Activated naive CD8-positive, alpha-beta T cell treated with anti-CD3 and anti-CD28 coated beads, Interleukin-2, amount 50 U/mL, for 16 hours (primary cell): ENCODE measurements at regions not wholly inside any gene's neighbourhood (a gene's known extent, or its start where the extent isn't known, plus 50 kb on each side); places are given as distances from the start of the nearest gene placed in this dataset.

ENCODE experiments used
- DNase-seq: peaks from one replicate; pipeline ENCODE4 v3.0.0-alpha.2; 2020; ENCODE audit warnings: low read depth, low spot score

GRCh38 chr6:133631421-133631820, 257.5 kb upstream of the TCF21 start:
- no peak for DNase-seq

GRCh38 chr6:133632206-133632605, 256.7 kb upstream of the TCF21 start:
- no peak for DNase-seq

GRCh38 chr6:133632906-133633305, 256.0 kb upstream of the TCF21 start:
- DNase-seq, result no peak

- DNase-seq, result no peak
Observed at GRCh38 chr6:133634474-133634873, 254.4 kb upstream of the TCF21 start.

- no peak for DNase-seq
Observed at GRCh38 chr6:133635447-133635846, 253.5 kb upstream of the TCF21 start.

GRCh38 chr6:133637436-133637835, 251.5 kb upstream of the TCF21 start:
- DNase-seq, result no peak

GRCh38 chr6:133637874-133638273, 251.0 kb upstream of the TCF21 start:
- no peak for DNase-seq

GRCh38 chr6:133641104-133641503, 247.8 kb upstream of the TCF21 start:
- no peak for DNase-seq

- DNase-seq, result no peak
Observed at GRCh38 chr6:133644548-133644891, 244.4 kb upstream of the TCF21 start.

- no peak for DNase-seq
Observed at GRCh38 chr6:133644892-133645619, 243.9 kb upstream of the TCF21 start.

GRCh38 chr6:133645966-133646740, 242.8 kb upstream of the TCF21 start:
- no peak for DNase-seq

- no peak for DNase-seq
Observed at GRCh38 chr6:133648581-133648980, 240.3 kb upstream of the TCF21 start.

GRCh38 chr6:133671376-133671775, 217.5 kb upstream of the TCF21 start:
- DNase-seq, result no peak

GRCh38 chr6:133673056-133673455, 215.9 kb upstream of the TCF21 start:
- DNase-seq, result no peak

GRCh38 chr6:133674661-133675060, 214.3 kb upstream of the TCF21 start:
- no peak for DNase-seq

- DNase-seq, result no peak
Observed at GRCh38 chr6:133680994-133681393, 207.9 kb upstream of the TCF21 start.

- DNase-seq, result no peak
Observed at GRCh38 chr6:133681891-133682290, 207.0 kb upstream of the TCF21 start.

- no peak for DNase-seq
Observed at GRCh38 chr6:133682506-133683307, 206.2 kb upstream of the TCF21 start.

- DNase-seq, result no peak
Observed at GRCh38 chr6:133683308-133683580, 205.7 kb upstream of the TCF21 start.

GRCh38 chr6:133683606-133684005, 205.3 kb upstream of the TCF21 start:
- no peak for DNase-seq

GRCh38 chr6:133688705-133689492, 200.0 kb upstream of the TCF21 start:
- no peak for DNase-seq

- no peak for DNase-seq
Observed at GRCh38 chr6:133689863-133690262, 199.1 kb upstream of the TCF21 start.
